Natural killer cell (primary cell): ENCODE measurements at regions not wholly inside any gene's neighbourhood (a gene's known extent, or its start where the extent isn't known, plus 50 kb on each side); places are given as distances from the start of the nearest gene placed in this dataset.

ENCODE experiments used
- ATAC-seq, 3 donors: fragments of 150-1000 bp in 2 of 3; fragments of 200-7000 bp in 1 of 3; cut with Tn5 transposase; 1 replicate in 1 of 3; 2 replicates in 2 of 3; pipeline ENCODE4 v1.10.0; 2021; ENCODE audit warnings: mild to moderate bottlenecking in 2 of 3, moderate library complexity in 2 of 3
- DNase-seq, 2 donors: peaks; one replicate each; pipeline versions ENCODE4 v3.0.0 to v3.0.0-alpha.2; 2013 to 2021; ENCODE audit warnings: mixed read lengths in 1 of 2
- H3K27ac ChIP-seq: one replicate; pipeline ENCODE4 v1.5.1; 2013; ENCODE audit warnings: mild to moderate bottlenecking, low read length
- H3K27me3 ChIP-seq: one replicate; pipeline ENCODE4 v1.6.1; 2013; ENCODE audit warnings: low read length; ENCODE audit not compliant: control insufficient read depth, insufficient read depth
- H3K36me3 ChIP-seq: one replicate; pipeline ENCODE4 v1.6.1; 2013; ENCODE audit warnings: low read length; ENCODE audit not compliant: control insufficient read depth, insufficient read depth
- H3K4me1 ChIP-seq: one replicate; pipeline ENCODE4 v1.6.1; 2013; ENCODE audit warnings: low read length; ENCODE audit not compliant: control insufficient read depth, insufficient read depth
- H3K4me3 ChIP-seq: one replicate; pipeline ENCODE4 v1.5.1; 2013; ENCODE audit warnings: low read length
- H3K9me3 ChIP-seq: one replicate; pipeline ENCODE4 v1.6.1; 2013; ENCODE audit warnings: low read length; ENCODE audit not compliant: control insufficient read depth, insufficient read depth
- H3K27ac Mint-ChIP-seq, 2 donors: one replicate each; pipeline ENCODE4 v1.8.0; 2022; ENCODE audit warnings: mild to moderate bottlenecking in 2 of 2, mixed read lengths in 2 of 2, moderate library complexity in 1 of 2
- H3K27me3 Mint-ChIP-seq, 2 donors: one replicate each; pipeline ENCODE4 v1.8.0; 2022; ENCODE audit warnings: low read depth in 2 of 2, mixed read lengths in 2 of 2
- H3K36me3 Mint-ChIP-seq: one replicate; pipeline ENCODE4 v1.8.0; 2022; ENCODE audit warnings: mixed read lengths
- H3K4me1 Mint-ChIP-seq, 2 donors: one replicate each; pipeline ENCODE4 v1.8.0; 2022; ENCODE audit warnings: mixed read lengths in 2 of 2
- H3K4me3 Mint-ChIP-seq: one replicate; pipeline ENCODE4 v1.8.0; 2022; ENCODE audit warnings: mild to moderate bottlenecking, moderate library complexity, mixed read lengths
- H3K9me3 Mint-ChIP-seq, 2 donors: one replicate each; pipeline ENCODE4 v1.8.0; 2022; ENCODE audit warnings: mixed read lengths in 2 of 2
- WGBS: methylation state at CpG from one replicate; pipeline ENCODE4 v1.1.7; 2013; ENCODE audit warnings: missing lambda C conversion rate; ENCODE audit not compliant: insufficient coverage; 5-methylcytosine and 5-hydroxymethylcytosine counted together
- intact Hi-C: fragments of 100-400 bp; cut with micrococcal nuclease; formaldehyde crosslinking; loops from one replicate; pipeline ENCODE4 v1.14.2; 2022
- TF ChIP-seq, protein P1 (sequence below): fragments of 200-600 bp; IDR thresholded peaks from one replicate; pipeline ENCODE4 v1.8.0; 2022; ENCODE audit warnings: antibody characterized with exemption

DNA sequence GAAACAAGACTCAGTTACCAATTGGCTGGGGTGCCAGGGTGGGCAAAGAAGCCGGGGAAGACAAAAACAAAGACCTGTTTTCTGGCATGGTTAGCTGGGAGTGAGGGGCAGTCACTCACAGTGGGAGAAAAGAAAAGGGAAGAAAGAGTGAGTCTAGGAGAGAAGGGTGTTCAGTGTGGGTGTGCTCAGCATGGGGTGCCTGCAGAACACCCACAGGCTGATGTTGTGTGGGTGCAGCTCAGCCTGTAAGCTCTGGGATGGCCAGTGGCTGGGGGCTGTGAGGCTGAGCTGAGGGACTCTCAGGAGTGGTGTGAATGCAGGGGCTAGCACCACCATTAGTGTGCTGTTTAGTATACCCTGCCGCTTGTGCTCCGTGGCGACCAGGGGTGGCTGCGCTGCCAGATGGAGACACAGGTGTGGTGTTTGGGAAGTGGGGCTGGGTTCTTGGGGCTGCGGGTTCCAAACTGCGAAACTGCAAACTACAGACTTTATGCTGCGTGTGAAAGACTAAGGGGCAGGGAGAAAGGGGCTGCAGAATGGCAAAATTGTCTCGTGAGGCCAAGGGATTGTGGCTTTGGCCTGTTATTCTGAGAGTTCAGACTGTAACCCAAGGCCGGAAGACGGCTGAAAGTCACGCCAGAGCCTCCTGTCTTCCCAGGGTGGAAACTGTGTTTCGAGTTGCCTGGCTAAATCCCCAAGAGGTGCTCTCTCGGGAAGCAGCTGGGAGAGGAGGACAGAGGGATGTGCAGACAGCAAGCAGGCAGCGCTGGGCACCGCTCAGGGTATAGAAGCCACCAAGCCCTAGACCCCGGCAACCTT is 156.3 kb downstream of the TTC32 start:
- WGBS = 86% methylated on average over 17 of the region's 17 CpGs
- TF ChIP-seq, protein P1, sequence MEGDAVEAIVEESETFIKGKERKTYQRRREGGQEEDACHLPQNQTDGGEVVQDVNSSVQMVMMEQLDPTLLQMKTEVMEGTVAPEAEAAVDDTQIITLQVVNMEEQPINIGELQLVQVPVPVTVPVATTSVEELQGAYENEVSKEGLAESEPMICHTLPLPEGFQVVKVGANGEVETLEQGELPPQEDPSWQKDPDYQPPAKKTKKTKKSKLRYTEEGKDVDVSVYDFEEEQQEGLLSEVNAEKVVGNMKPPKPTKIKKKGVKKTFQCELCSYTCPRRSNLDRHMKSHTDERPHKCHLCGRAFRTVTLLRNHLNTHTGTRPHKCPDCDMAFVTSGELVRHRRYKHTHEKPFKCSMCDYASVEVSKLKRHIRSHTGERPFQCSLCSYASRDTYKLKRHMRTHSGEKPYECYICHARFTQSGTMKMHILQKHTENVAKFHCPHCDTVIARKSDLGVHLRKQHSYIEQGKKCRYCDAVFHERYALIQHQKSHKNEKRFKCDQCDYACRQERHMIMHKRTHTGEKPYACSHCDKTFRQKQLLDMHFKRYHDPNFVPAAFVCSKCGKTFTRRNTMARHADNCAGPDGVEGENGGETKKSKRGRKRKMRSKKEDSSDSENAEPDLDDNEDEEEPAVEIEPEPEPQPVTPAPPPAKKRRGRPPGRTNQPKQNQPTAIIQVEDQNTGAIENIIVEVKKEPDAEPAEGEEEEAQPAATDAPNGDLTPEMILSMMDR = no peak
- ATAC-seq (no peak), DNase-seq (no peak)
- Mint-ChIP-seq H3K36me3 (no peaks in the 10 kb centered on the region), H3K4me1 (no peaks in the 10 kb centered on the region), H3K27ac (no peak overlapping the region), H3K4me3 (no peak overlapping the region), H3K9me3 (no peaks in the 10 kb centered on the region), H3K27me3 (peaks cover 5 to 6% of the 10 kb centered on the region in 2 donors)
- intact Hi-C loops = no loop called here
- Histone ChIP-seq H3K36me3 (no peaks in the 10 kb centered on the region), H3K27ac (no peak overlapping the region), H3K9me3 (no peaks in the 10 kb centered on the region), H3K27me3 (no peaks in the 10 kb centered on the region), H3K4me3 (no peak overlapping the region), H3K4me1 (no peaks in the 10 kb centered on the region)

DNA sequence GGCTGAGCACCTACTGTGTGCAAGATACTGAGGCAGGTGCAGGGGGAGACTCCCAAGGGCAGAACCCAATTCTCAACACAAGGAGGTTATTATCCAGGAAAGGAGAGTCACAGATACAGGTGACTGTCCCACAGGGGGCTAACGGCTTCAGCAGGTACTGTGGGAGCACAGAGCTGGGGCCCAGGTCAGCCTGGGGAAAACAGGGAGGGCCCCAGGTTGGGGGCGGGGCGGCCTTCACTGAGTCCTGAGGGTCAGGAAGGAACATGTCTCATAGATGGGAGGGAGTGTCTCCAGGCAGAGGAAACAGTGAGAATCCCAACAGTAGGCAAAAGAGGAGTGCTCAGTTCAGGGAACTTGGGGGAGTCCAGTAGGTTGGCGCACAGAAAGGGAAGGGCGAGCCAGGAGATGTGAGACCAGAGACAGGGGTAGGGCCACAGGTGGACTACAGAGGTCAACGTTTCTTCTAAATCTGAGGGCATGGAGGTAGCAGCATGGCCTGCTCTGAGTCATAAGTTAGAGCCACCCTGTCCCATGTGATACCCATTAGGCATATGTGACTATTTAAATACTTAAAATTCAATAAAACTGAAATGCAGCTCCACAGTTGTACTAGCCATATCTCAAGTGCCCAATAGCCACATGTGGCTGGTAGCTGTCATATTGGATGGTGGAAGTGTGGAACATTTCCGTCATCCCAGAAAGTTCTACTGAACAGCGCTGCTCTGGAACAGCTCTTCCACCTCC is 157.2 kb downstream of the TTC32 start:
- Histone ChIP-seq H3K4me1 (no peaks in the 10 kb centered on the region), H3K27me3 (no peaks in the 10 kb centered on the region), H3K36me3 (no peaks in the 10 kb centered on the region), H3K9me3 (no peaks in the 10 kb centered on the region), H3K4me3 (no peak overlapping the region), H3K27ac (no peak overlapping the region)
- H3K27me3 Mint-ChIP-seq = peaks cover 0 to 2% of the 10 kb centered on the region in 2 donors
- DNase-seq = no peak
- no peaks in the 10 kb centered on the region for H3K4me1 Mint-ChIP-seq
- TF ChIP-seq, protein P1 = no peak
- no peak overlapping the region for H3K27ac Mint-ChIP-seq
- no peak for ATAC-seq
- no peaks in the 10 kb centered on the region for H3K36me3 Mint-ChIP-seq
- H3K9me3 Mint-ChIP-seq = no peaks in the 10 kb centered on the region
- WGBS = 84% methylated on average over 8 of the region's 8 CpGs
- intact Hi-C loops = no loop called here
- no peak overlapping the region for H3K4me3 Mint-ChIP-seq

DNA sequence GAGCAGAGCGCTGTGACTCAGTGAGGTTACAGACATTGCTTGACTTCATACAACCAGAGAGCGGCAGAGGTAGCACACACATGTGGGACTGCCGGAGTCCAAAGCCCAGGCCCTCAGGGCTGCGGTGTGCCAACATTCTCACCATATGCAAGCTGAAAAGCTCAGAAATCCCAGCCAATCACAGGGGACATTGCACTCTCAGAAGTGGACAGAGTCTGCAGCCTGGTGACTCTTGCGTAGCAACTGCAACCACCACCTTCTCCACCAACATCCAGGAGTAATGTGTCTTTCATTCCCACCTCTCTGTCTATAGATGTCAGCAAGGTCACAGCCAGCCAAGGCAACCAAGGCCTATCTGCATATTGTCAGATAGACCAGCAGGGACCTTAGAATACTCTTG is 158.1 kb downstream of the TTC32 start:
- Histone ChIP-seq H3K4me1 (no peaks in the 10 kb centered on the region), H3K27me3 (no peaks in the 10 kb centered on the region), H3K36me3 (no peaks in the 10 kb centered on the region), H3K9me3 (no peaks in the 10 kb centered on the region), H3K4me3 (no peak overlapping the region), H3K27ac (no peak overlapping the region)
- TF ChIP-seq, protein P1 = no peak
- 96% methylated on average over 5 of the region's 5 CpGs for WGBS
- DNase-seq = no peak
- ATAC-seq = no peak
- no peak overlapping the region for H3K27ac Mint-ChIP-seq
- no peaks in the 10 kb centered on the region for H3K36me3 Mint-ChIP-seq
- intact Hi-C loops = no loop called here
- H3K4me3 Mint-ChIP-seq = no peak overlapping the region
- H3K9me3 Mint-ChIP-seq = no peaks in the 10 kb centered on the region
- H3K27me3 Mint-ChIP-seq = peaks cover 0 to 5% of the 10 kb centered on the region in 2 donors
- no peaks in the 10 kb centered on the region for H3K4me1 Mint-ChIP-seq
